GM12891 (cell line): ENCODE measurements at regions not wholly inside any gene's neighbourhood (a gene's known extent, or its start where the extent isn't known, plus 50 kb on each side); places are given as distances from the start of the nearest gene placed in this dataset.

Source experiments
- POLR2A ChIP-seq: IDR thresholded peaks from 2 replicates; pipeline ENCODE4 v1.6.1; 2011; ENCODE audit warnings: low read depth, low read length, control low read depth
- POLR2AphosphoS5 ChIP-seq: IDR thresholded peaks from 2 replicates; pipeline ENCODE4 v1.6.1; 2011; ENCODE audit warnings: low read depth, low read length, control low read depth
- TAF1 ChIP-seq: IDR thresholded peaks from 2 replicates; pipeline ENCODE4 v1.6.1; 2011; ENCODE audit warnings: low read depth, low read length, control low read depth

- no peak for TF ChIP-seq POLR2A
- TF ChIP-seq TAF1 = no peak
- no peak for TF ChIP-seq POLR2AphosphoS5
These were observed 690.7 kb downstream of the ADGRL2 start for GRCh38 chr1:82491301-82492048.
